ENCODE measurements at regions not wholly inside any gene's neighbourhood (a gene's known extent, or its start where the extent isn't known, plus 50 kb on each side); places are given as distances from the start of the nearest gene placed in this dataset.
A peak's percentile ranks its signal among the peaks of the same experiment; 100 is the strongest.

DNA sequence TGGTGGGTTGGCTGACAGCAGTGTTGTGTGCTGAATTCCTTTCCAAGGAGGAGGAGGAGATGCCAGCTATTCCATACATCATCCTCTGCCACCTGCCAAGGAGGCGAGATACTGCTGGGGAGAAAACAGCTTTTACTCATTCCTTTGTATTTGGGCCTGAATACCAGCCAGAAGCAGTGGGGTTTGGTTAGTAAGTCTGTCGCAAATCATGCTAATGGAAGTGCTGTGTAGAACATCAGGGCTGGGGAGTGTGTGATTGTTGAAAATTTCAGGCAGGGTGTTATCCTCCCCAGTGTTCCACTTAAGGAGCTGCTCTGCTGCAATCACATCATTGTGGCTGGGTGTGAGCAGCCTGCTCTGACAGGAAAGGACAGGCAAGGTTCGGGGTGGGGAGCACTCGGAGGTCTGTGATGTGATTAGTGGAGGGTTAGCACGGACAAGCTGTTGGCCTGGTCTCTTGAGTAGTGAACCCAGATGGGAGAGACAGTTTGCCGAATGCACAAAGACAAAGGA, 128.2 kb upstream of the DLX2 start:
- no peak for DNase-seq (ENCODE audit: low spot score)

DNA sequence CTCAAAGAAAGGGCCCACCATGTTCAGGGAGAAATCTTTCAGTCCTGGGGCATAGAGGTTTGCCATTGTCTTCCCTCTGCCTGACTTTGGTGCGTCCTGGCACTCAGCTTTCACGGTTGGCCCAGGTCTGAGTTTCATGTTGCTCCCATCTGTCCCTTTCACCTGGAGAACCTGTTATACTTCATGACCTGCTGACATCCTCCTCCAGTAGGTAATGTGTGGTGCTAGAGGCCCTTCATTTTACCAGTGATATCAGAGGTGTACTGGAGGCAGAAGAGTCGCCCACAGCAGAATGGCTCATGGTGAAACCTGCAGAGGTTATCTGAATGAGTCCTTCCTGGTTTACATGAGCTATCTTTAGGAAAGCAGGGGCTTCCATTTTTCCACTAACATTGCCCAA, 128.8 kb upstream of the DLX2 start:
- DNase-seq (ENCODE audit: low spot score), result no peak

DNA sequence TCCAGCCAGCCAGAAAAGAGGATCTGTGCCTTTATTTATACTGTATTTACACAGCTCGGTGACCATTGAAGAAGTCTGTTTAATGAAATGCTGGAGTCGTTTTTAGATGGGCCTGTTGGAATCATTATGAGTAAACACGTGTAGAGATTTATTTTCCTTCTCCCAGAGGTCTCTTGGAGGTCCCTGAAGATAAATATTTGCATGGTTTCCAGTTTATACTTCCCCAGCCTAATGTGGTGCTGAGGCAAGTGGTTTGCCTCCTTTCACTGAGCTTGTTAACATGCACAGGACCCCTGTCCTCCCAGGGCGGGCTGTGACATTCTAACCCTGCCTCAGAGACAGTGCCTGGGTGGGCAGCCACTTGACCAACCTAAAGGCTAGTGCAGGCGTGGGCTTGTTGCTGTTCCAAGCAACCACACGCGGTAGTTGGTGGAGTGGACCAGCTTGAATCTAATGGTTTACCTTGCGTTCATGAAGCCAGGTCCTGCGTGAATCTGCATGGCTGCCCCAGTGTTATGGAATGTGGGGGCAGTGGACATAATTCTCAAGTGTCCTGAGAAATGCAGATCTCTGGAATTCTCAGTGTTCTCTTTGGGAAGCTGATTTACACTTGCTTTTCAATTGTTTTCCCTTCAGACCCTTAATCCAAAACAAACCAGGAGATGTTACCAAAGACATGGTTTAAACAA, 130.2 kb upstream of the DLX2 start:
- DNase-seq (ENCODE audit: low spot score), result no peak

DNA sequence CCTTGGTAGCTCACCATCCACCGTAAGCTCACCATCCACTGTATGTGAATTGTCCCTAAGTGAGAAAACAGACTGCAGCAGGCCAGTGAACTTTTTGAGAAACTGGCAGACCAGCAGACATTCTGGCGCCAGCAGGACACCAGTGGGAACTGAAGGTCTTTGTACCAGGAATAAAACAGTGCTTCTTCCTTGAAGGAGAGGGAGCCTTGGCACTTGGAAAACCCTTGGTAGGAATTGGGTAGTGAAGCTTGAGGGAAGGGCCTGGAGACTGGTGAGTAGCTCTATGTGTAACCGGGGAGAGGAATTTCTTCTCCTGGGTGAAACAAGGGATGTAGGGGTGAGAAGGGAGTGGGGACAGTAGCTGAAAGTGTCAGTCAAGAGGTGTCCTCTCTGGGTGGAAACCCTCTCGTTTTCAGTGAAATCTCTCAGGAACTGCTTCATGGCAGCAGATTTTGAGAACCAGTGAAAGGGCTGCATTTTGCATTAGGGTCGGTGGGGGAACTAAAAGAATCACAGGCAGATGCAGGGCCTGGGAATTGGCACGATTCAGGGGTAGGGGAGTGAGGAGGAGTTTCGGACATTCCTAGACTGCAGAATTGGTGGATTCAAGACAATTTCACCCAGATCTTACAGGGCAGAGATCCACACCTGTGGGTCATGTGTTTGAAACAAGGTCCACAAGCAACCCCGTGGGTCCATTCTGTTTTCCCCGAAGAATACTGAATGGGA, 131.5 kb upstream of the DLX2 start:
- DNase-seq (ENCODE audit: low spot score), result no peak

DNA sequence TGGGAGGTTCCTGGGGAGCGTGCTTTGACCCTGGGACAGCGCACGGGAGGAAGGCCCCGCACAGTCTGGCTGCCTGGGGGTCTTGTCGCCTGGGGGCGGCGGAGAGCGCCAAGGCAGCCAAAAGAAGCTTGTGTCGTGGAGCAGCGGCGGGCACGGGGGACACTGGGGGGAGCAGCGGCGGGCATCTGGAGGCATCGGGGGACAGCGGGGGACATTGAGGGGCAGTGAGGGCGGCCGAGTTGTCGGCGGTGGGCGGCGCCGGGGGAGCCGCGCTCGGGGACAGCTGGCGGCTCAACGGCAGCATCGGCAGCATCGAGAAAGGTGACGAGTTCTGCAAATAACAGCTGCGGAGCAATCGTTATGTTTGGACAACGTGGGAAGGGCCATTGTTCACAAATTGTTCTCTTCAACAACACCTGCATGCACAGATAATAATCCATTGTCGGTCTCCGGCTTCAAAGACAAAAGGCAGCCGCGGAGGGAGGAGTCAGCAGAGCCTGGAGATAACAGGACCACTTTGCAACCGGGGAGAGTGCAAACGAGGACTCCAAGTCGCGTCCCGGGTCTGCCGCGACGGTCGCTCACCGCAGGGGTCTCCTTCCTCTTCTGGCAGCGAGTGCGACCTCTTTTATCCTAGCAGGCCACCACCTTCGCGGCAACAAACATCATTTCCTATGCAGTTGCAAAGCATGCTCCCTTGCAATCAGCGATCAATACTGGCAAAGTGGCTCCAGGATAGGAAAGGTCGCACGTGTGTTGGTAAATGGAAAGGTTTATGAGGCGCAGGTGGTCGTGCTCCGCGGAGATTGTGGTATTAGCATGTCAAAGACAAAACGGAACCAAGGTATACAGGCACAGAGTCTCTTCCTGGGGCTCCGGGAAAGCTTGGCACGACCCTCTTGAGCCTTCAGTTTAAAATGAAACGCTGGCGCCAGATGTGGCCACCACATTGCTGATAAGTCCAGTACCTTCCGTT, 132.3 kb upstream of the DLX2 start:
- DNase-seq (ENCODE audit: low spot score), result peak; percentile 63

DNA sequence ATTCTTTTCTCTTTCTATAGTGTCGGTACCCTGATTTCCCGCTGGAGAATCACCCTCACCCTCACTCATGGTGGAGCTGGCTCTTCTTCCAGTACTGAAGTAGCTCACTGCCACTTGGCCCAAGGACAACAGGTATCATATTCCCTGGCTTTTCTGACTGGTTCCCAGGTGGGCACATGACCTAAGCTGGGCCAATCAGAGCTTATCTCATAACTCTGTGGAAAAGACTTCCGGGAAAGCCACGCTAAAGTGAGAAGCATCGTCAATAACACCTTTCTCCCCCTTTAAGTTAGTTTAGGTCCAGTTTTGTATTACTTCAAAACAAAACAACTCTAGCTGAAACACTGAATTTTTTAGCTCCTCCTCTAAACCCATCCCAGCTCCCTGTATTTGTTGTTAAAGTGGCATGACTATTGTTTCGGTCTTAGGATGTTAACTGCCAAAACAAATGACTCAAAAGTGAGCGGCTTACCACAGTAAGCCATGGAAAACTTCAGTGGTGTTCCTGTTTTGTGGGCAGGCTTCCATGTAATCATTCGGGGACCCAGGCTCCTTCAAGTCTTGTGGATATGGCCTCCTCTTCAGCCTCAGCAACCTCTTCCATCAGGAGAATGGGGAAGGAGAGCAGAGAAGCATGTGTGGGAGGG, 137.4 kb upstream of the DLX2 start:
- no peak for DNase-seq (ENCODE audit: low spot score)

DNA sequence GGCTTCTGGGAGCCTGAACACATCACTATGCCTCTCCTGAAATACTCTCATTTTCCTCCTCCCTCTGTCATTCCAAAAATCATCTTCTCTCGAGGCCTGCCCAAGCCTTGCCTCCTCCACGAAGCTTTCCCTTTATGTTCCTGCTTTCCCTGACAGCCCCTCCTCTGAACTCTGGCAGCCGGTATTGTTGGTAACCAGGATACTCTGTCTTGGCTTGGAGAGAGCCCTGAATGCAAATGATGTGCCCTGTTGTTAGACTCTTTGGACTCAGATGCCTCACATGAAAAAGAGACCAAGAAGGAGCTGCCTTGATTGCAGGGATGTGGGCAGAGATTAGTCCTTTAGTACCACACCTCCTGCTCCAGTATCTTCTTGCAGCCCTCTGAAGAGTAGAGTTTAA, 138.5 kb upstream of the DLX2 start:
- DNase-seq (ENCODE audit: low spot score), result no peak

DNA sequence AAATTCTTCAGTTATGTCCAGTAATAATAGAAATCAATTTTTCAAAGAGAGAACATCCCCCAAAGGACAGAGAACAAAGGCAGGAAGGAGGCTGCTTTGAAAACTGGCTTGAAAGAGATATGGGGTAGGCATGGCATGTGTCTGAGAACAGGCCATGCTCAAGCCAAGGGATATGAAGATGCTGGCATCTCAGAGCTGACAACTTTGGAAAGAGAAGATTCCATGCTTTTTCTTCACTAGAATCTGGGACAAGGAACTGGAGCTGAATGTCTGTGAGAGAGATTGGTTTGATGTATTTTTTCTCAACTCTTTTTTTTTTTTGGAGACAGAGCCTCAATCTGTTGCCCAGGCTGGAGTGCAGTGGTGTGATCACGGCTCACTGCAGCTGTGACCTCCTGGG, 139.8 kb upstream of the DLX2 start:
- no peak for DNase-seq (ENCODE audit: low spot score)

DNA sequence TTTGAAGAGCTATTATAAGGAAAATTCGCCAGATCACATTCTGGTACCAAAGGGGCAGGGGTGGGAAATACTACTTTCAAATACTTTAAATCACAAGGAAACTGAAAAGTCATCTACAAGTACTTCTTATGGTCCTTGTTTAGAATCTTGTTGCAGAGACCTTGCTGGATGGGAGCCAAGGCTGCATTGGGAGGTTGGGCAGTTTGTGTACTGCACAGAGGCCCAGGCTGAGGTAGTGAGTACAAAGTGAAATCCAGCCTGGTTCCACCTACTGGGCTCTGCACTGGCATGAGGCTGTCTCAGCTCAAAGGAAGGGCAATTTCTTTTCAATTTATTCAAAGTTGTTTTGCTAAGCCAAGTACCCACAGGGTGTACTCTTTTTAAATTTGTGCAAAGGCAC, 140.3 kb upstream of the DLX2 start:
- no peak for DNase-seq (ENCODE audit: low spot score)

DNA sequence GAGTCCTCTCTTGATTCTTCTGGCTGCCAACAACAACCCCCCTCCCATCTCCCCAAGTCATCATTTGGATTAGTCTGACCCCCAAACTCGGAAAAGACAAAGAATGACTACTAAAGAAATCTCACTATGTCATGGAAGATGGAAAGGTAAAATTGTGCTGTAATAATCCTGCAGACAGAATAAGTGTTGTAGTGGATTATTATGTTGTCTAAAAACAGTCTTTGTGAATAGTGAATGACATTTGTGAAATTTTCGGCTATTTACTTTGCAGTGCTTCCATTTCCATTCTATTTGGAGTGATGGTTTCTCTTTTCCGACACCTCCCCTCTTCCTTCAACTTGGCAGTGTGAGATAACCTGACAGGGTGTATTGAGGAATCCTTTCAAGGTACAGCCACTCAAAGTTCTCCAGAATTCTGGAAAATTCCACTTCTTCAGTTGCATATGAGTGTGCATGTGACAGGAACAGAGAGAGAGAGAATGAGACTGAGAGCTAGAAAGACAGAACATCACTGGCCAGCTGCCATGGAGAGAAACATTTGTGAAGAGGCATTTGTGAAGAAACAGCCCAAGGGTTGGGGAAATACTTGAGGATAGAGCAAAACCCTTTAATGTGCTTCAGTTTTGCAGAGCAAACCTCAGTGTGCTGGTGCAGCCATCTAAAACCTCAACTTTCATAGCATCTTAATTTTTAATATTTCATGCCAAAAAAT, 141.9 kb upstream of the DLX2 start:
- DNase-seq (ENCODE audit: low spot score), result no peak

DNA sequence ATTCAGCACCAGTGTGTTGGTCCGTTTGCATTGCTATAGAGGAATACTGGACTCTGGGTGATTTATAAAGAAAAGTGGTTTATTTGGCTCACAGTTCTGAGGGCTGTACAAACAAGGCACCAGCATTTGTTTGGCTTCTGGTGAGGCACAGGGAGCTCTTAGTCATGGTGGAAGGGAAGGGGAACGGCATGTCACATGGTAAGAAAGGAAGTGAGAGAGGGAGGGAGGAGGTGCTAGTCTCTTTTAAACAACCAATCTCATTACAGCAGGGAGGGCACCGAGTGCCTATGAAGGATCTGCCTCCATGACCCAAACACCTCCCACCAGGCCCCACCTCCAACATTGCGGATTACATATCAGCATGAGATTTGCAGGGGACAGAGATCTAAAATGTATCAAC, 143.9 kb upstream of the DLX2 start:
- no peak for DNase-seq (ENCODE audit: low spot score)

DNA sequence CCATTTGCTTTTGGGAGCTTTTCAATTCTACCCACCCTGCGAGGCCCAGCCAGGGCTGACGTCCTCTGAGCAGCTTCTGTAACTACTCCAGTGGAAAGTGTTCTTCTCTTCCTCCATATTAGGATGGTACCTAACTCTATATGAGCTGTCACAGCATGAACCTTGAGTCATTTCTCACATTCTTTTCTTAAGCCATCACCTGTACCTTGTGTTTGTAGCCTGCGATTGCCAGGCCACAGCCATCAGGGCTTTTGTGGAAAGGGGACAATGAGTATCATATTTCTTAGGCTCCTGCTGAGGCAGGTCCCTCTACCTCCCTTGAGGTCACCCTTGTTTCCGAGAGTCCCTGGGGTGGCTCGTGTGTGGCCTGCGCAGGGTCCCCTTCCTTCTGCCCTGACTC, 144.5 kb upstream of the DLX2 start:
- DNase-seq (ENCODE audit: low spot score), result no peak

DNA sequence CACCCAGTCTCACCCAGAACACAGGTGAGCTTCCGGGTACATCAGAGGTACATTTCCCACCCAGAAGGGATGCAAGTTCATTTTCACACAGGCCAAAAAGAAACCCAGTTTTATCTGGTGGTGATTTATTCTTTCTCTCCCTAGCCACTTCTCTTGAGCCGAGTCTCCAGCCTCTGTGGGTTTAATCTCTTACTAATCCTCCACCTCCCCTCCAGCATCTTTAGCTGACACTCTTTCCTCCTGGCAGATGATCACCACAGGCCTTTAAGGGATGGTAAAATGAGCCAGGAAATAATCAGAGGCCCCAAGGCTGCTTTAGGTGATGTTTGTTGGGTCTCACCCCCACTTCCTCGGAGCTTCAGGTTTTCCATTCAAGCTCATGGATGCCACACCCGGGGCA, 145.7 kb upstream of the DLX2 start:
- no peak for DNase-seq (ENCODE audit: low spot score)

DNA sequence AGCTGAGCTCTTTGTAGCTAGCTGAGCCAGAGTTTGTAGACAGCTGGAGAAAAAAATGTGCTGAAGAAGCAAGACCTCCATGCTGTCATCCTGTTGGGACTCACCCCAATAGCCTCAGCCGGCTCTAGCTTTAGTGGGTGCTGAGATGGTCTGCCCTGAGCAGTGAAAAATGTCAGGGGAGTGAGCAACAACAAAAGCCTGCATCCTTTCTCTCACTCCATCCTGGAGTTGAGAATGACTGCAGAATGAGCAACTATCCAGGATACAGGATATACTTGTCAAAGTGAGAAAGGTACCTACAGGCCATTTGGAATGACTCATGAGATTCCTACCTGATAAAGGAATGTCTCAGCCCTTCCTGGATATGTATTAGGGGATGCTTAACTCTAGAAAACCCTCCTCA, 146.1 kb upstream of the DLX2 start:
- DNase-seq (ENCODE audit: low spot score), result no peak

DNA sequence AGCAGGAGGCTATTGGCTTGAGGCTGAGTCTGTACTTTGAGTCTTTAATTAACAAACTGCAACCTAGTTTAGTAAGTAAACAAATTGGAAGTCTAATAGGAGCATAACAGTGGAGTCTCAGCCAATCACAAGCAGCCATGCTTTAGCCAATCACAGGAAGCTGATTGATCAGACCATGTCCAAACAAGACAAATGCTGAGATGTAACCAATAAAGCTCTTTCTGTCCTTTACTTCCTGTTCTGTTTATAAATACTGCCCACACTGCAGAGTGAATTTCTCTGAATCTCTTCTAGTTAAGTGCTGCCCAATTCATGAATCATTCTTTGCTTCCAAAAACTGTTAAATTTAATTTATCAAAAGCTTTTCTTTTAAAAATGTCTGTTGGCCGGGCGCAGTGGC, 146.6 kb upstream of the DLX2 start:
- DNase-seq (ENCODE audit: low spot score), result no peak

DNA sequence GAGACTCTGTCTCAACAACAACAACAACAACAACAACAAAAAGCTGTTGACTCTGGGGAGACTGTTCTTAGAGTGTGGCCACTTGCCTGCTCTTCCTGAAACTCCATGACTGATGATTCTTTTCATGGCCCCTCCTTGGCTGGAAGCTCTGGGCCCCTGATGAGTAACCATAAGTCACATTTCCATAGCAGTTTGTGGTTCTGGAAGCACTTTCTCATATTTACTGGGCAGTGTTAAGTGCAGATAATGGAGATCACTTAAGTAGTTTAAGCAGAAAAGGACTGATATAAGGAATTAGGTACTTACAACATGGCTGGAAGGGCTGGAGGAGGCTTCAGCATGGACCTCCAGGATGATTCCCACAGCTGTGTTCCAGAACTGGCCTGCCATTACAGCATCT, 147.3 kb upstream of the DLX2 start:
- no peak for DNase-seq (ENCODE audit: low spot score)

DNA sequence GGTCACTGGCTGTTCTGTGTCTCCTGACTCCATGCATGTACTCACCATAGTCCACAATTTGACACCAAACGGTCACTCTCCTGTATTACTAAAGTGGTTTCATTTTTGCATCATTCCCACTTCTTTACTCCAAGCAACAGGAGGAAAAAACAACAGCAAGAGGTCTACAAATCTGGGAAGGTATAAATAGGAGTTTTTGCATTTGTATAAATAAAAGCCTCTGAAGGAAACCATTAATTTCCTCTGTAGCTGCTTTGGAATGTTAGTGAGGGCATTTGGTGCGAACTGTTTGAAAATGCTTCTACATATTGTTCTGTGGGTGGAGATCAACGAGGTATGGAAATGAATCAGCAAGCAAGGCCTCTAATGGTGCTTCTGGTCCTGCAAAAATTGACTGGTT, 148.5 kb upstream of the DLX2 start:
- DNase-seq (ENCODE audit: low spot score), result no peak

DNA sequence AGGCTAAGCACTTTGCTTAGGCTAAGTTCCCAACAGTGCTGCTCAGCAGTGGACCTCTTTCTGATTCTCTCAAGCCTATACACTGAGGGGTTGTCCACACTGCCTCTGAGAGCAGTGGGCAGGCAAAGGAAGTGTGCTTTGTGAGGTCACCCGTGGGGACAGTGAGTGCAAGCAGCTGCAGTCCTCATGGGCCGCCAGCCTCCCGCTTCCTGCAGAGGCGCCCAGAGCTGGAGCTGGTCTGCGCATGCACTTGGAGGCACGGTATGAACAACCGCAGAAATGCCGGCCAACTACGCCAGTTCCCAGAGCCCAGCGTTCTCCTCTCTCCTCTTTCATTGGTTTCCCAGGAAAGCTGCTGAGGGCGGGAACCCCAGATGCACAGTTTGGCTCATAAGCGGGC, 149.5 kb upstream of the DLX2 start:
- no peak for DNase-seq (ENCODE audit: low spot score)

DNA sequence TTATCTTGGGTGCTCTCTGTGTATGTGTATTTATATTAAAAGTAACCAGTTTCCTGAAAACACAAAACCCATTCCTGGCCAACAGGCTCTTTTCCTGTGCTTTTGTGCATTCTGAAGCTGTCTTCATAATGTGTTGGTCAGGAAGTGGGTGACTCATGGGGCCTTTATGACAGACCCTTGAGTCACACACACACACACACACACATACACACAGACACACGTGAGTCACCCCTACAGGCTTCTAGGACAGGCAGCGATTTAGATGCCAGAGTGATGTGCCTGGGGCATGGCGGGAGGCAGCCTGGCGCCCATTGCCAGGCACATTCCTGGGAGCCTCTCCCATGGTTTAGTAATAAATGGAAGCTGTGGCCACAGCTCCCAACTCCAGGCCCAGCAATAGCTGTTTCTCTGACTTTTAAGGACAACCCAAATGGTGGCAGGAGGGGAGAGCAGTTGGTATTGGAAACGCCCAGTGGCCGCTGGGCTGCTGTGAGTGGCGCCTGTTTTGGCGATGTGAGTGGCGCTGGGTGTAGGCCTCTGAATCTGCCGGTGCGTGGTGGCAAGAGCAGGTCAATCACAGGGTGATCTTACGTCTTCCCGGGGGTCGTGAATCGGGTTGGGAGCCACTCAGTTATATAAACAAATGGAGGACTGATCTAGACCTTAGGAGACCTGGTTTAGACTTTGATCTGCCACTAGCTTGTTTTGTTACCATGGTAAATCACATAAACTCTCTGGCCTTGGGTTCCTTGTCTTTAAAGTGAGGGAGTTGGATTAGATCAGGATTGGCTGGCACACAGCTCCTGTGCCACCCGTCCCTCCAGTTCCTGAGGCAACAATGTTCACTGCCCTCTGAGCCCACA, 150.7 kb upstream of the DLX2 start:
- DNase-seq (ENCODE audit: low spot score), result no peak

DNA sequence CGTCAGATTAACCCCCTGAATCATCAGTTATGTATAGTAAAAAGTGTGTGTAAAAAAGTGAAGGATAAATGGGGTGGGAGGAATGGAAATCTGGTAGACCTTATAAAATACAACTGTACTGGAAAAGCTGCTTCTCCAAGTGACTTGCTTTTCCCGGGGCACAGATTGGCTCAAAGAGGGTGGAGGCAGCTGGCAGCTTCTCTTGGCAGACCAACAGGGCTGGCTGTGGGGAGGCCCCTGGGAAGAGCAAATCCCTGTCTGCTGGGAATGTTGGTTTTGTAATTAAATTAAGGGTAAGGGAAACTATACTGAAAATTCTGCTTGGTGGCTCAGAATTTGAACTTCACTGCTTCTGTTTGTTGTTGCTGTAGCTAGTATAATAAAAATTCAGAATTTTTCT, 154.2 kb upstream of the DLX2 start:
- DNase-seq (ENCODE audit: low spot score), result no peak

DNA sequence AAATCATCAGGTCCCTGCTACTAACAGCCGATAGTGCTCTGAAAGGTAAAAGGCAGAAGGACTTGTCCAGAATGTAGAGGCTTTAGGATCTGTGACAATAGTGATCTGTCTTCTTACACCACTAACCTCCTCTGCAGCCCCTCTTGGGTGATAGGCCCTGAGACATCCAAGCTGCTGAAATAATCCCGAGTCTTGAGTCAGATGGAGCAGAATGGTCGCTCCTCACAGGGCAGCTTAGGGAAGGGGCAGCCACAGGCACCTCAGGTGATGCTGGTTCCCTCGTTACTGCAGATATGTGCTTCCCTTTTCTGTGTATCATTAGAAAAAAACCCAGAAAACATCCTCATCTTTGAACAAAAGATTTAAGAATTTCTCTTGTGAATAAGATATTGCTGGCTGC, 157.1 kb upstream of the DLX2 start:
- DNase-seq (ENCODE audit: low spot score), result no peak

All from iPS-NIHi11 (cell line).